ENCODE measurements at regions not wholly inside any gene's neighbourhood (a gene's known extent, or its start where the extent isn't known, plus 50 kb on each side); places are given as distances from the start of the nearest gene placed in this dataset.
"Not testable (repeated sequence)": the region's sequence is repeated elsewhere in the genome, so short reads cannot be mapped to it uniquely, and the experiment has no call there.

- DNase-seq (ENCODE audit: low read depth) = no peak
Observed at GRCh38 chr11:34794696-34795095, 121.5 kb downstream of the APIP start.

DNA sequence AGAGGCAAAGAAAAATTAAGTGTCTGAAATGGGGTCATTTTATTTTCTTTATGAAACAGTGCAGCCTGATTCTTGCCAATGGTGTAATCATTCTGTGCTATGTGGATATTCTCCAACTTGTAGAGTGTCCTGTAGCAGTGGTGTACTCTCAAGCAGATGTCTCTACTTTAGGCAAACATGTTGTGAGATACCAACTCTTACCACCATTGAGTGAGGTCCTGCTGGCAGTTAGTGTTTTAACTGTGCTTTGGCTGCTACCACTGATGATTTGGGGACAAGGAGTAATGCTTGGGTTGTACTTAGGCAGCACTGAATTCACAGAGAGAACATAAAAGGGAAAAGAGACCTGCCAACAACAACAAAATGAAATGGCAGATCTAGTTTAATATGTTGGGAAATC, 122.5 kb downstream of the APIP start:
- DNase-seq (ENCODE audit: low read depth) = no peak

DNA sequence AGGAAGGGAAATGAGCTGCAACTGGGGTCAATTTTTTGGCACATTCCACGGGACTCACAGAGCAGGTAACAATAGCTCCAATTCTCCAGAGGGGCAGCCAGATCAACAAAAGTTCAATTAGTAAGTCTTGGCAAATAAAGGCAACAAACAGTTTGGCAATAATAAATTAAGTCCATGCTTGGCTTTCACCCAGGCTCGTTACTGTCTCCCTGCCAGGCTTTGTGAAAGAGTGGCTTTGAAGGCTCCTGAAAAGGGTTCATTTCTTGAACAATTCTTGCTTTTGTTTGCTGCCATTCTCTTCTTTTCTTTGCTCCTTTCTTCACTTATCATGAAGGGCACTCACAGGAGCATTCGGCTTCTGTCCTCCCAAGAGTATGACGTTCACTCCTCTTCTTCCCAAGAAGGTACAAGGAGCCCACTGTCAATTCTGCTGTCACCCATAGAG, 123.3 kb downstream of the APIP start:
- DNase-seq (ENCODE audit: low read depth) = no peak

- no peak for DNase-seq (ENCODE audit: low read depth)
Observed at GRCh38 chr11:34791780-34792542, 124.2 kb downstream of the APIP start.

DNA sequence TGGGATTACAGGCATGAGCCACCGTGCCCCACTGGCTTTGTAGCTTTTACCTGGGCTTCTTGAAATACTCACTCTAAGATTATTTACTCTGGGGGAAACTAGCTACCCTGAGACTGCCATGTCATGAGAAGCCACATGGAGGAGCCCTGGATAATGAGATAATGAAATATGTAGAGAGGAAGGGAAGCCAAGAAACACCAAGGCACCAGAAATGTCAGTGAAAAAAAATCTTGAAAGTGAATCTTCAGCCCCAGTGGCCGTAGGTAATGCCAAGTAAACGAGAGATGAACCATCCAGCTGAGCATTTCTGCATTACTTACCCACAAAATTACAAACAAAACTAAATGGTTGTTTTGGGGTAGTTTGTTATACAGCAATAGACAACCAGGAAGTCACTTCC, 125.6 kb downstream of the APIP start:
- no peak for DNase-seq (ENCODE audit: low read depth)

GRCh38 chr11:34789196-34789834, 126.9 kb downstream of the APIP start:
- no peak for DNase-seq (ENCODE audit: low read depth)

DNA sequence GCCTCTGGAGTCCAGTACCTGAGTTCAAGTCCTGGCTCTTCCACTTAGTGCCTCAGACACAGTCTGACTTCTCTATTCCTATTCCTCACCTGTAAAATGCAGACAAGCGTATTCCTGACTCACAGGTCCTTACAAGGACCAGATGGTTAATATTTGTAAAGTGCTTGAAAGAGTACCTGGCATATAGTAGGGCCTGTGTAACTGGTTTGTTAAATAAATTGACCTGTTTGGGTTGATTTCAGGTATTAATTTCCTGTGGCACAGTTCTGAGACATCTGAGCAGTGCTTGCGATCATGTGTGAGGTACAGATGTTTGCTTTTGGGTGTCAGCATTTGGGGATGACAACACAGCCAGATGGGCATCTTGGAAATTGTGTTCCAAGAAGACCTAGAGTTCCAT, 127.5 kb downstream of the APIP start:
- DNase-seq (ENCODE audit: low read depth) = no peak

GRCh38 chr11:34787895-34788294, 128.3 kb downstream of the APIP start:
- no peak for DNase-seq (ENCODE audit: low read depth)

DNA sequence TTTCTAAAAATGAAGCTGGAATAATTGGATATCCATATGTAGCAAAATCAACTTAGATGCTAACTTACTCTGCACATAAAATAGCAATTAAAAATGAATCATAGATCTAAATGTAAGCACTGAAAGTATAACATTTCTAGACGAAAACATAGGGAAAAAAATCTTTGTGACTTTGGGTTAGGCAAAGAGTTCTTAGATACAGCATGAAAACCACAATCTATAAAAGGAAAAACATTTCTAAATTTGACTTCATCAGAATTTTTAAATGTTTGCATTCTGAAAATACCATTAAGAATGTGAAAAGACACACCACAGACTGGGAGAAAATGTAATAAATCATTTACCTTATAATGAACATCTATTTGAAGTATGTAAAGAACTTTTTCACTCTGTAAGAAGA, 128.8 kb downstream of the APIP start:
- DNase-seq (ENCODE audit: low read depth) = no peak

DNA sequence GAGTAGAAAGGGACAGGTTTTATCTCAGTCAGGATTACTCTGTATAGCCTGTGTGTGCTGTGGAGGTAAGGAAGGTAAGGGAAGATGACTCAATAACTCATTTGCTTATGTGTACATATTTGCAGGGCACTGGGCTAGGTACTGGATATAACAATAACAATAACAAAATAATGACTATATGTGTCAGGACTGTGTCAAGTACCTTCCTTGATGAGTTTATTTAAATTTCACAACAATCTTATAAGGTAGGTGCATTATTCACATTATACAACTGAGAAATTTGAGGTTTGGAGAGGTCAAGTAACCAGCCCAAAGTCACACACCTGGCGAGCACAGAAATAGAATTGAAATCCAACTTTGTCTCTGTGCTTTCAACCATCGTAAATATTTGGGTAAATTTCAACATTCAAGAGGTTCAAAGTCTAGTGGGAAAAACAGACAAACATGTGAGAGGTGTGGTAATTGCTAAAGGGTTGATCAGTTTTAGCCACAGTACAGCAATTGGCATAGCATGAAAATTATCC, 131.8 kb downstream of the APIP start:
- no peak for DNase-seq (ENCODE audit: low read depth)

DNA sequence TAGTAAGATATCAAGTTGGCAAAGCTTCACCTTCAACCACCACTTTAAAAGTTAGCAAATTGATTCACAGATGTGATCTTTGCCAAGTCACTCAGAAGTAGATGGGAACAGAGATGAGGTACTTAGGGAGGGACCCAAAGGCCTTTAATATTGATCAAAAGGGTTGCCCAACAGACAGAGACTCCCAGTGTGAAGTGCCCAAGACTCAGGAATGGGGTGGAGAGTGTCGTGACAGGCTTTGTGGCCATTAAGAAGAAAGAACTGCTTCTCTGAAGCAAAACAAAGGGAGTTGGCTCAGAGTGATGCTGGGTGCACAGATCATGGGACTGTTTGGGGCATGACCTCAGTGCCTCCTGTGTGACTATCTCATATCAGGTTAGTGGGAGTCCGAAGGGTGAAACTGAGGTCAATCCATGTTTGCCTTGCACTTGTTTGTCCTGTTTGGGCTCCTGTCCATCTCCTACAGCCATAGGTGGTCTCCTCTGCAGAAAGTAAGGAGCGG, 132.3 kb downstream of the APIP start:
- DNase-seq (ENCODE audit: low read depth) = no peak

DNA sequence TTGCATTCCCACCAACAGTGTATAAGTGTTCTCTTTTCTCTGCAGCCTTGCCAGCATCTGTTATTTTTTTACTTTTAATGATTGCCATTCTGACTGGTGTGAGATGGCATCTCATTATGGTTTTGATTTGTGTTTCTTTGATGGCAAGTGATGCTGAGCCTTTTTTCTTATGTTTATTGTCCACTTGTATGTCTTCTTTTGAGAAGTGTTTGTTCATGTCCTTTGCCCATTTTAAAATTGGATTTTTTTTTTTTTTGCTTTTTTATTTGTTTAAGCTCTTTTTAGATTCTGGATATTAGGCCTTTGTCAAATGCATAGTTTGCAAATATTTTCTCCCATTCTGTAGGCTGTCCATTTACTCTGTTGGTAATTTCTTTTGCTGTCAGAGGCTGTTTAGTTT, 134.4 kb downstream of the APIP start:
- DNase-seq (ENCODE audit: low read depth) = not testable (repeated sequence)

GRCh38 chr11:34775417-34775888, 140.7 kb downstream of the APIP start:
- no peak for DNase-seq (ENCODE audit: low read depth)

GRCh38 chr11:34774604-34775003, 141.6 kb downstream of the APIP start:
- DNase-seq (ENCODE audit: low read depth) = no peak

GRCh38 chr11:34773826-34774225, 142.4 kb downstream of the APIP start:
- no peak for DNase-seq (ENCODE audit: low read depth)

DNA sequence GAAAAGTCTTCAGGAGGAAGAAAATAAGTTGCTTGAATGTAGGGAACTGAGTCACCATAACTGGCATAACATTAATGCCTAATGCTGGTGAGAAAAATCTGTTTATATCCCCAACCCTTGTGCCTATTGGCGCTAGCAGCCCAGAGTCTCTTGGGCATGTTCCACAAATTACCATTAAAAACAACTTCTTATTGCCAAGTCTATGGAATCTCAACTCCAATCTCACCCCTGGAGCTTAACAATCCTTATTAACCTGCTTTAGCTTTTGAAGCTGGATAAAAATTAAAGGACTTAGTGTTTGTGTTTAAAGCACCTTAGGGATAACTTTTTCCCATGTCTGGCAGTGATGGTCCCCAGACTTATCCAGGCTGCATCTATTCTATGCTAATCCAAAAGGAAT, 143.0 kb downstream of the APIP start:
- DNase-seq (ENCODE audit: low read depth) = no peak

GRCh38 chr11:34770111-34770510, 146.1 kb downstream of the APIP start:
- DNase-seq (ENCODE audit: low read depth) = no peak

DNA sequence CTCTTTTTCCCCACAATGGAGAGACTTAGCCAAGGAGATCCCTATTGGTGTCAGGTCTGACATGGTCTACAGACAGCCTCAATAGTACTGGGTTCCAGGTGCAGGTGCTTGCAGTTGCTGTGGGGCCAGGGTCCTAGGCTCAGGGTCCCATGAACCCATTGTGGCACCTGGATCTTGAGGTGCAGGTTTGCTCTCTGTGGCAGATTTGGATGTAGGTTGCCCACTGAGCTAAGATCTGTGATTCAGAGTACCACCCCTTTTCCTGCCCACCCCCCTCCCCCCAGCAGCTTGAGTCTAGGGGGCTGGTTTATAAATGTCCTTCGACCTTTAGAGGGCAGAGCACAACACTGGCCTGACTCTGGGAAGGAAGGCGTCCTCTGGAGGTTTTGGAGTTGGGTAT, 147.0 kb downstream of the APIP start:
- DNase-seq (ENCODE audit: low read depth) = no peak

GRCh38 chr11:34762625-34763024, 141.7 kb downstream of the EHF start:
- DNase-seq (ENCODE audit: low read depth) = not testable (repeated sequence)

DNA sequence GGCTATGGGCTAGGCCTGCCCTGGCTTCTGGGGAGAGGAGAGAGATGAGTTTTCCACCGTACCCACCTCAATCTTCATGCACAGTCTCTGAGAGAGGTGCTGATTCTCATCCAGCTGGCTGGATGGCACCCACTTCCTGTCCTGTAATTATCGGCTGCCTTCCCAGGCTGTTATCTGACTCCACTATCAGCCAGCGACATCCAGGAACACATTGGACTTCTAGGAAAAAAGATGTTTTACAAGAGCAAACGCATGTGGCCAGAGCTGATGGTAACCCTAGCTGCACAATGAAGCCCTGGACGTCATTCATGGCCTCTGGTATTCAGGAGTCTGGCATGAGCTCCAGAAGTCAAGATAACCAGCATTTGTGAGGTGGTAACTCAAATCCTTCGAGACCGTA, 137.4 kb downstream of the EHF start:
- DNase-seq (ENCODE audit: low read depth) = no peak

DNA sequence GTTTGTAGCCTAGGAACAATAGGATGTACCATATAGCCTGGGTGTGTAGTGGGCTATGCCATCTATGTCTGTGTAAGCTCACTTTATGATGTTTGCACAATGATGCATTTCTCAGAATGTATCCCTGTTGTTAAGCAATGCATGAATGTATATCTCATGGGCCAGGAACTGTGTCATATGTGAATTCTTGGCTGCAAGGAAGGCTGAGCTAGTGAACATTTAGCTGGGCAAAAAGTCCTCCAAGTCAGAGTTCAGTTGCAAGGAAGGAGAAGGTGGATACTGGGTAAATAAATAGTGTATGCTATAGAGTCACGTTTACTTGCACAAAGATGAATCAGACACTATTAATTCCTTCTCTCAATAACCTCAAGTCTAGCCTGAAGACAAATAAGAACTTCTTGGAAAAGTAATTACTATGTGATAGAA, 136.1 kb downstream of the EHF start:
- DNase-seq (ENCODE audit: low read depth) = no peak

DNA sequence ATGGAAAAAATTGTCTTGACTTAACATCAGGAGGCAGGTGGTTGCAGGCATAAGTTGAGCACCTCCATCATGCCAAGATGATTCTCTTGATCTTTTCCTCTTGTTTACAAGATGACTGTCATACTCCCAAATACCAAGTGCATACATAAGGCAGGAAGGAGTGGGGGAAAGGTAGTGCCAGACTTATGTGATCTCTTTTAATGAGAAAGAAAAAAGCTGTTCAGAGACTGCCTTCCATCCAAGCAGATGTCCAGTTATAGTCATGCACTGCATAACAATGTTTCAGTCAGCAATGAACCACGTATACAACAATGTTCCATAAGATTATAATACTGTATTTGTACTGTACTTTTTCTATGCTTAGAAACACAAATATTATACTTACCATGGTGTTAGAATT, 135.7 kb downstream of the EHF start:
- DNase-seq (ENCODE audit: low read depth) = no peak

- no peak for DNase-seq (ENCODE audit: low read depth)
Observed at GRCh38 chr11:34755671-34756070, 134.8 kb downstream of the EHF start.

Measured in GM04504 (cell line).